Ovary (tissue), 3 donors: ENCODE measurements at regions not wholly inside any gene's neighbourhood (a gene's known extent, or its start where the extent isn't known, plus 50 kb on each side); places are given as distances from the start of the nearest gene placed in this dataset.

ENCODE experiments used
- EP300 ChIP-seq: sonication (generic); formaldehyde crosslinking; IDR thresholded peaks from one replicate; pipeline ENCODE4 v1.6.1; 2017; ENCODE audit warnings: antibody characterized with exemption
- POLR2A ChIP-seq: fragments of 450-650 bp; IDR thresholded peaks from one replicate; pipeline ENCODE4 v1.6.1; 2017; ENCODE audit warnings: antibody characterized with exemption, mild to moderate bottlenecking, moderate library complexity
- TF ChIP-seq, protein P1 (sequence below), 3 donors: fragments of 450-650 bp in 2 of 3; fragments of 200-600 bp in 1 of 3; IDR thresholded peaks; one replicate each; pipeline versions ENCODE4 v1.5.1 to v1.8.0; 2016 to 2022; ENCODE audit warnings: antibody characterized with exemption in 3 of 3, mild to moderate bottlenecking in 1 of 3
- donor health status: DM: no; HTN: no; CAD: no.

- TF ChIP-seq, protein P1, sequence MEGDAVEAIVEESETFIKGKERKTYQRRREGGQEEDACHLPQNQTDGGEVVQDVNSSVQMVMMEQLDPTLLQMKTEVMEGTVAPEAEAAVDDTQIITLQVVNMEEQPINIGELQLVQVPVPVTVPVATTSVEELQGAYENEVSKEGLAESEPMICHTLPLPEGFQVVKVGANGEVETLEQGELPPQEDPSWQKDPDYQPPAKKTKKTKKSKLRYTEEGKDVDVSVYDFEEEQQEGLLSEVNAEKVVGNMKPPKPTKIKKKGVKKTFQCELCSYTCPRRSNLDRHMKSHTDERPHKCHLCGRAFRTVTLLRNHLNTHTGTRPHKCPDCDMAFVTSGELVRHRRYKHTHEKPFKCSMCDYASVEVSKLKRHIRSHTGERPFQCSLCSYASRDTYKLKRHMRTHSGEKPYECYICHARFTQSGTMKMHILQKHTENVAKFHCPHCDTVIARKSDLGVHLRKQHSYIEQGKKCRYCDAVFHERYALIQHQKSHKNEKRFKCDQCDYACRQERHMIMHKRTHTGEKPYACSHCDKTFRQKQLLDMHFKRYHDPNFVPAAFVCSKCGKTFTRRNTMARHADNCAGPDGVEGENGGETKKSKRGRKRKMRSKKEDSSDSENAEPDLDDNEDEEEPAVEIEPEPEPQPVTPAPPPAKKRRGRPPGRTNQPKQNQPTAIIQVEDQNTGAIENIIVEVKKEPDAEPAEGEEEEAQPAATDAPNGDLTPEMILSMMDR (IDR thresholded peaks at IDR 0.05), result no peak
- TF ChIP-seq POLR2A (no peak), EP300 (no peak)
These were observed 426.2 kb upstream of the PTPRD start for GRCh38 chr9:11039006-11039405.
